Activated naive CD8-positive, alpha-beta T cell treated with anti-CD3 and anti-CD28 coated beads, Interleukin-2, amount 10 ng/mL, durations not matched to agents 7 days and 5 days (primary cell): ENCODE measurements at regions not wholly inside any gene's neighbourhood (a gene's known extent, or its start where the extent isn't known, plus 50 kb on each side); places are given as distances from the start of the nearest gene placed in this dataset.

Experiments
- ATAC-seq: fragments of 150-1000 bp; cut with Tn5 transposase; one replicate; pipeline ENCODE4 v1.10.0; 2021; ENCODE audit warnings: low read depth, moderate library complexity
- POLR2A ChIA-PET: fragments of 350-600 bp; sonication (Branson Sonifier 250); formaldehyde crosslinking; loops from one replicate; lab custom pipeline; 2021; ENCODE audit warnings: antibody characterized with exemption; lab: Charles Lee
- DNase-seq: peaks from one replicate; pipeline ENCODE4 v3.0.0; 2021
- H3K27ac Mint-ChIP-seq: one replicate; pipeline ENCODE4 v1.8.0; 2022; ENCODE audit warnings: mild to moderate bottlenecking, mixed read lengths
- H3K27me3 Mint-ChIP-seq: one replicate; pipeline ENCODE4 v1.8.0; 2022; ENCODE audit warnings: mild to moderate bottlenecking, moderate library complexity, mixed read lengths
- H3K36me3 Mint-ChIP-seq: one replicate; pipeline ENCODE4 v1.8.0; 2021; ENCODE audit warnings: mild to moderate bottlenecking, mixed read lengths
- H3K4me1 Mint-ChIP-seq: one replicate; pipeline ENCODE4 v1.8.0; 2021; ENCODE audit warnings: mixed read lengths
- H3K4me3 Mint-ChIP-seq: one replicate; pipeline ENCODE4 v1.8.0; 2022; ENCODE audit warnings: mild to moderate bottlenecking, moderate library complexity, mixed read lengths
- H3K9me3 Mint-ChIP-seq: one replicate; pipeline ENCODE4 v1.8.0; 2021; ENCODE audit warnings: mixed read lengths

DNA sequence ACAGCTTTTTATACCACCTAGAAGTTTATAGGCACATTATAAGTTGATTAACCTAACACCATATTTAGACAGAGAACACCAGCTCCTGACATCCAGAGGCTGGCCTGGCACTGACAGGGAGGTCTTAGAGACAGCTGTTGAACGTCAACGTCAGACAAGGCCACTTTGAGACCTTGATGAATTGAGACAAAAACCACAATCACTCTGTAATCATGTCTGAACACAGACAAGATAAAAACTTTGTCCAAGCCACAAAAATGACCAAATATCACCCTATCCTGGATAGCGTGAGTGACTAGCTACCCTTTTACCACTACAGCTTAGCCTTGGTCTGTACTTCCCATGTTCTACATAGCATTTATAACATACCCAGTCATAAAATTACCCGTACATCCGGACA, 403.6 kb upstream of the CHRM3 start:
- POLR2A ChIA-PET = no interaction called here
- DNase-seq = no peak
- Mint-ChIP-seq H3K36me3 (no peaks in the 10 kb centered on the region), H3K9me3 (no peaks in the 10 kb centered on the region), H3K27ac (no peak overlapping the region), H3K4me3 (no peak overlapping the region), H3K4me1 (no peaks in the 10 kb centered on the region), H3K27me3 (no peaks in the 10 kb centered on the region)
- ATAC-seq = no peak

DNA sequence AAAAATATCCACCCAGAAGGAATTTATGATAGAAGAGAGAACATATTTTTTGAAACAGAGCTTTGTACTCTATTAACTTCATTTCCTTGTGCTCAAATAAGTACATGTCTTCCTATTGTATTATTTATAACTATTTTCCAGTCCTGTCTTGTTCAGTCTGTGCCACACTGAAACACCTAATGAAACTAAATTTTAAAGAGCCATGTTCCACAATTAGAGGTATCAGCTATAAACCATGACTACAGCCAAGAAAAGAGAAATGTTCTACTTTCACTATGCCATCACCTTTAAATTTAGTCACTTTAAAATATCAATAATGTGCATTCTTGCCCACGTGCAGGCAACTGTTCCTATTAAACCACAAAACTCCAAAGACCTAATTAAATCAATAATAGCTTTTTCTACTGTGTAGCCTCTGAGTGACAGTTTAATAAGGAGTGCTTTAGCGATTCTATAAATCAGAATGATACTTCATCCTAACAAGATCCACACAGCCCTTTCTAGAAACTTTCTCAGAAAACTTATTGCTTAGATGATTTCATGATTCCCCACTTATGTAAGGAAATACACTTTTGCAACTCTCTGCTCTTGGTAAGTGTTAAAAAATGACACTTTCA, 404.9 kb upstream of the CHRM3 start:
- no peak overlapping the region for H3K27ac Mint-ChIP-seq
- DNase-seq (no peak), ATAC-seq (no peak)
- H3K27me3 Mint-ChIP-seq = no peaks in the 10 kb centered on the region
- no peaks in the 10 kb centered on the region for H3K9me3 Mint-ChIP-seq
- H3K4me1 Mint-ChIP-seq = no peaks in the 10 kb centered on the region
- POLR2A ChIA-PET = no interaction called here
- H3K36me3 Mint-ChIP-seq = no peaks in the 10 kb centered on the region
- H3K4me3 Mint-ChIP-seq = no peak overlapping the region

DNA sequence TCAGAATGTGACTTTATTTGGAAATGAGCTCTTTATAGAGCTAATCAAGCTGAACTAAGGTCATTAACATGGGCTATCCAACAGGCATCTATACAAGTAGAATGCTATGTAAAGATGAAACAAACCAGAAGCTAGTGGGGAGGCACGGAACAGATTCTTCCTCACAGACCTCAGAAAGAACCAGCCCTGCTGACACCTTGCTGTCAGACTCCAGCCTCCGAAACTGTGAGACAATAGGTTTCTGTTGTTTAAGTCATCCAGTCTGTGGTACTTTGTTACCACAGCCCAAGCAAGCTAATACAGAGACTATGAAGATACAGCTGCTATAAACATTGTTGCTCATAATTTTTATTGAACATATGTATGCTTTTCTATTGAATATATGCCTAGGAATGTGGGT, 406.3 kb upstream of the CHRM3 start:
- H3K27ac Mint-ChIP-seq = no peak overlapping the region
- no peaks in the 10 kb centered on the region for H3K9me3 Mint-ChIP-seq
- H3K4me1 Mint-ChIP-seq = no peaks in the 10 kb centered on the region
- POLR2A ChIA-PET = no interaction called here
- H3K27me3 Mint-ChIP-seq = no peaks in the 10 kb centered on the region
- no peak overlapping the region for H3K4me3 Mint-ChIP-seq
- H3K36me3 Mint-ChIP-seq = no peaks in the 10 kb centered on the region
- no peak for DNase-seq
- no peak for ATAC-seq

DNA sequence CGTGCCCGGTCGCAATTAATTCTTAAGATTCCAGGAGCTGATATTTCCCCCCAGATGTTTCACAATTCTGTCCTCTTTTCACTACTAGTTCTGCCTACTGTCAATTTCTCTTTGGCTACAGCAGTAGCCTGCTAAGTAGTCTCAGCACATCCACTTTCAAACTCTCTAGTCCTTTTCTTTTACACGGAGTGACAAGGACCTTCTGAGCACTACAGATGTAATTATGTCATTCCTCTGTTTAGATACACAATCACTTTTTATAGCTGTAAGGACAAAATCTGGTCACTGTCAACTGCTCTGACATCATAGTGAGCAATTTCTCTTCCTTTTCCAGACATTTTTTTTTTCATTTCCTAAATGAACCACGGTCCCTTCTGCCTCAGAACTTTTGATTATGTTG, 421.7 kb upstream of the CHRM3 start:
- ATAC-seq (no peak), DNase-seq (no peak)
- POLR2A ChIA-PET = no interaction called here
- H3K4me3 Mint-ChIP-seq = no peak overlapping the region
- H3K27ac Mint-ChIP-seq = no peak overlapping the region
- H3K4me1 Mint-ChIP-seq = no peaks in the 10 kb centered on the region
- peaks cover 15% of the 10 kb centered on the region for H3K9me3 Mint-ChIP-seq
- no peaks in the 10 kb centered on the region for H3K36me3 Mint-ChIP-seq
- H3K27me3 Mint-ChIP-seq = no peaks in the 10 kb centered on the region

DNA sequence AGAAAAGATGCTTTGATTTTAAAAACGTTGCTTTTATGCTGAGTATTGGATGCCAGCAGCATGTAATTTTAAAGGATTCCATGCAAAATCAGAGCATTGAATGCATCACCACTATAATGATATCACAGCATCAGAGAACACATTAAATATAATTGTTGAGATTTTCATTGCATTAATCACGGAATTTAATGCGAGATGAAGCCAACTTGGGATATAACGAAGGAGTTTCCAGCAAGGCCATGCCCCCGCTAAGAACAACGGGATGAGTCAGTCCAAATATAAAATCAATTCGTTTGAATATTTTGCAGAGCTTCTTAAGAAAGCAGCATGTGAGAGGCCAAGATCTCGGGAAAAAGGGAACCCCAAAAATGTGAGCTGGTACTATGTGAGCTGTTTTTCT, 423.4 kb upstream of the CHRM3 start:
- DNase-seq = no peak
- peaks cover 15% of the 10 kb centered on the region for H3K9me3 Mint-ChIP-seq
- no peaks in the 10 kb centered on the region for H3K4me1 Mint-ChIP-seq
- no peak overlapping the region for H3K4me3 Mint-ChIP-seq
- no peaks in the 10 kb centered on the region for H3K27me3 Mint-ChIP-seq
- no peak overlapping the region for H3K27ac Mint-ChIP-seq
- POLR2A ChIA-PET = no interaction called here
- ATAC-seq = no peak
- H3K36me3 Mint-ChIP-seq = no peaks in the 10 kb centered on the region

DNA sequence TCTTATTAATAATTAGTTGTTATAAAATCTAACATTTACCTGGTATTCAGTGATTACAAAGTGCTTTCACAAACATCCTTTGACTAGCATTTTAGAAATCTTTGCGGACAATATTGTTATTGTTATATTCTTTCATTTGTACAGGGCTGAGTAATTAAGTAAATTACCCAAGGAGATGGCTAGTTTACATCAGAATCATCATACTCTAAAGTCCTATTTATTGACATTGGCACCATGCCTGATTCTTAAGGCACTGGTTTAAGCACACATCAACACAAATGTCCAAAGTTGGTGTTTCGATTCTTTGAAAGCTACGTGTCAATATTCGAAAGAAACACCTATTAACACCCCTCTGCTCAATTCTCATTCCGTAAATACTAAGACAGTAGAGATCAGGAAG, 424.6 kb upstream of the CHRM3 start:
- no peak for DNase-seq
- Mint-ChIP-seq H3K36me3 (no peaks in the 10 kb centered on the region), H3K27me3 (no peaks in the 10 kb centered on the region), H3K4me1 (no peaks in the 10 kb centered on the region), H3K27ac (no peak overlapping the region), H3K9me3 (peaks cover 15% of the 10 kb centered on the region), H3K4me3 (no peak overlapping the region)
- no peak for ATAC-seq
- POLR2A ChIA-PET = no interaction called here

DNA sequence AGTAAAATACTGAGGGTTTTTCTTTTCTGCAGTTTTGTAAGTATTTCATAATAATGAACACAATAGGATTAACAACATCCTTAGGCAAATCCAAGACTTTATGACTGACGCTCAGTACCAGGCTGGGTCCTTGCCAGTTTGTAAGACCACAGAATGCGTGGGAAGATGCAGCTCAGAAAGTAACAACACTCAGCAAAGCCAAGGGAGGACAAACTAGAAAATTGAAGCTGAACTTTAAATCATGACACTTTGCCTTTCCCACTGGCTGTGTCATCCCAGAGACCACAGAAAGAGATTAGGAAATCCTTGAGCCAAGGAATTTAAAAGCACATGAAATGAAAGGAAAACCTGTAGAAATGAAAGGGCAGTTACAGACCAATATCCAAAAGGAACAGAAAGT, 426.3 kb upstream of the CHRM3 start:
- ATAC-seq (no peak), DNase-seq (no peak)
- H3K27ac Mint-ChIP-seq = no peak overlapping the region
- H3K4me1 Mint-ChIP-seq = no peaks in the 10 kb centered on the region
- H3K36me3 Mint-ChIP-seq = no peaks in the 10 kb centered on the region
- peaks cover 12% of the 10 kb centered on the region for H3K9me3 Mint-ChIP-seq
- H3K4me3 Mint-ChIP-seq = no peak overlapping the region
- POLR2A ChIA-PET = no interaction called here
- no peaks in the 10 kb centered on the region for H3K27me3 Mint-ChIP-seq

DNA sequence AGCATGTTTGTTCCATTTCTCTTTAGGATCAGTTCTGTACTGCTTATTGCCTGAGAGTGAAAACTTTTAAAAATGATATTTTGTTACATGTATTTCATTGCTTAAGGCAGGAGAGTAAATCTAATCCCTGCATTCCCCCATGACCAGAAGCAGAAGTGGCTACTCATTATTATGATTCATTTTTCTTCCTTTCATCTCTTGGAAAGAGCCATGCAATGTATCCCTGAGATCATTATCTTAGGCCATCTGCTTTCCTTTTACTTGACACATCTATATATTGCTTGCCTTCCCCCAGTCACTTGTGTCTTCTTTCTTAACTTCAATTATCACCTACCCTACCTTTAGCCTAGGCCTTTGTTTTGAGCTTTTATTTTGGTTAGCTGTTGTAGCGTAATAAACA, 430.4 kb upstream of the CHRM3 start:
- DNase-seq (no peak), ATAC-seq (no peak)
- H3K4me1 Mint-ChIP-seq = no peaks in the 10 kb centered on the region
- no peaks in the 10 kb centered on the region for H3K9me3 Mint-ChIP-seq
- H3K4me3 Mint-ChIP-seq = no peak overlapping the region
- POLR2A ChIA-PET = no interaction called here
- H3K27ac Mint-ChIP-seq = no peak overlapping the region
- no peaks in the 10 kb centered on the region for H3K36me3 Mint-ChIP-seq
- no peaks in the 10 kb centered on the region for H3K27me3 Mint-ChIP-seq

DNA sequence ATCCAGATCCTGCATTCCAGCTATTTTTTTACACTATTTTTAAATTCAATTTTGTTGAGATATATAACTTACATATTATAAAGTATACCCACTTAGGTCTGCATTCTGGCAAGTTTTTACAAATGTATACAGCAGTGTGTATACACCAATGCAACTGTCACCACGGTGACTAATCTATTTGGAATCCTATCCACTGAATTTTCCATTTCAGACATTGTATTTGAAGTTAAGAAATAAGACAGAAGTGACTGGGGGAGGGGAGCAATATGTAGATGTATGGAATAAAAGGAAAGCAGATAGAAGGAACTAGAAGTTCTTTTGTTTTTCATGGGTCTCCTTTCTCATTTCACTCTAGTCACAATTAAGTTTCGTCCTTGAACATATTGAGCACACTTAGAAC, 431.5 kb upstream of the CHRM3 start:
- DNase-seq = no peak
- Mint-ChIP-seq H3K9me3 (no peaks in the 10 kb centered on the region), H3K27ac (no peak overlapping the region), H3K4me1 (peaks cover 4% of the 10 kb centered on the region), H3K27me3 (no peaks in the 10 kb centered on the region), H3K4me3 (no peak overlapping the region), H3K36me3 (no peaks in the 10 kb centered on the region)
- ATAC-seq = no peak
- POLR2A ChIA-PET = no interaction called here

DNA sequence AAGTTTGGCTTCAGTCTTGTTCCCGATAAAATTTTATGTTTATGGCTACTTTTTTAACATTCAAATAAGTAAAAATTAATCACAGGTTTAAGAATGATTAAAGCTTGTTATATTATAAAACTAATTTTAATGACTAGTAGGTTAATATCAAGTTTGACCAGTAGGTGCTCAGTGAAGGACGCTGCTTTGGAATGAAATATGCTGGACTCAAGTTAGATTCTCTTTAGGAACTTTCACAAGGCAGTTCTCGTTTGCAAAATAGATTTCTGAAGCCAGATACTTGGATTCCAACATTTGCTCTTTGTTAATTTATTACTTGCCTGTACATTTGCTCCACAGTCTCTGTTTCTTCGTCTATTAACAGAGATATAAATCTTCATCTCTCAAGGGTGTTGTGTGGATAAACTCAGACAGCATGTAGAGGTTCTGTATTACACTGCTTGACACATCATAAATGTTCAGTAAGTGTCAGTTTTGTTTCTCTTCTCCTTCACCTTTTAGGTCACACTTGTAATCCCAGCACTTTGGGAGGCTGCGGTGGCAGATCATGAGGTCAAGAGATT, 432.8 kb upstream of the CHRM3 start:
- no peak overlapping the region for H3K4me3 Mint-ChIP-seq
- H3K9me3 Mint-ChIP-seq = no peaks in the 10 kb centered on the region
- H3K36me3 Mint-ChIP-seq = no peaks in the 10 kb centered on the region
- no peak overlapping the region for H3K27ac Mint-ChIP-seq
- no peaks in the 10 kb centered on the region for H3K27me3 Mint-ChIP-seq
- no peak for DNase-seq
- POLR2A ChIA-PET = no interaction called here
- peaks cover 4% of the 10 kb centered on the region for H3K4me1 Mint-ChIP-seq
- no peak for ATAC-seq

DNA sequence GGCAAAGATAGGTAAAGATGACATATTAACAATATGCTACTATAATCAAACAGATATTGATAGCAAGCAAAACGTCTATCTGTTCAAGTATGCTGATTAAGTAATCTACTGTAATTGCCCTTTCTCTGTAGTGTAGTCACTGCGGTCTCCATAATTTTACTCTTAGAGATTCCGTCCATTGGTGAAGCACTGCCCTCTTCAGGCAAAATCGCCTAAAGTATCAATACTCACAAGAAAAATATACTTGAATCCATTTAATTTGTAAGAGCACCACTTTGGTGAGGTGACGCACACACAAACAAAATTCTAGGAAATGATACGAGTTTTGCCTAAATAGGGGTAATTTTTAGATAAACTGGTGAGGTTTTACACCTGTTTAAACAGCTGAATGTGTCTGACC, 434.6 kb upstream of the CHRM3 start:
- DNase-seq (no peak), ATAC-seq (no peak)
- no peak overlapping the region for H3K4me3 Mint-ChIP-seq
- H3K4me1 Mint-ChIP-seq = peaks cover 4% of the 10 kb centered on the region
- POLR2A ChIA-PET = no interaction called here
- no peak overlapping the region for H3K27ac Mint-ChIP-seq
- no peaks in the 10 kb centered on the region for H3K36me3 Mint-ChIP-seq
- H3K27me3 Mint-ChIP-seq = no peaks in the 10 kb centered on the region
- no peaks in the 10 kb centered on the region for H3K9me3 Mint-ChIP-seq

DNA sequence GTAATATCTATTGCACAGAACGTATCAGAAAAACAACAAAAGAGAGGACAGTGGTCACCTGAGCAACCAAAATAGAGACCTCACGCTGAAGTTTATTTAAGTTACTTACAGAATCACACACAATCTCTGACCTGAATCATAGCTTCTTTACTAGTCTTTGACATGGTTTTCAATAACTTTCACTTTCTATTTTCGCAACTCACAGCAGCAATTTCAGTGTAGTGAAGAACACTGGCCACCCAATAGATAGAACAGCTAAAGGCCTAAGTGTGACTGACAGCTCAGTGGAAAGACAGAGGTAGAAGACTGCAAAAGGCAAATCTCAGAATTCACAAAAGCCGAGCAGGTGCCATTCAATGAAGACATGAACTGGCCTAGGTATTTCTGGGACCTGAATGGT, 435.6 kb upstream of the CHRM3 start:
- POLR2A ChIA-PET = no interaction called here
- H3K36me3 Mint-ChIP-seq = no peaks in the 10 kb centered on the region
- H3K27ac Mint-ChIP-seq = no peak overlapping the region
- ATAC-seq = no peak
- H3K27me3 Mint-ChIP-seq = no peaks in the 10 kb centered on the region
- no peaks in the 10 kb centered on the region for H3K9me3 Mint-ChIP-seq
- peaks cover 4% of the 10 kb centered on the region for H3K4me1 Mint-ChIP-seq
- no peak overlapping the region for H3K4me3 Mint-ChIP-seq
- no peak for DNase-seq

DNA sequence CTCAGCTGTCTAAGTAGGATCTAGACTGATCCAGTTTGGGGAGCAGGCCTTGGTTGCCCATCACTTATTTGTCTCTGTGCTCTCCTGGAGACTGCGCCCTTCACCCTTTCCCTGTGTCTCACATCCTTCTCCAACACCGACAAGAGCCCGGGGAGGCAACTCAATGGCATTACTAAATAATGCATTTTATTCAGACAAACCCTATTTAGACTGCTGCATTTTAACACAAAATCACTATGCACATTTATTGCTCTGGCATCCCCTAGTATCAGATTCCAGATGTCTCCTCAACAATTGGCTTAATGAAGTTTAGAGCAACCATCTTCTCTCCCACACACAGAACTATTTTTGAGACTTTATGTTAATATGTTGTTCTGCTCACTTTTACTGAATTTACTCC, 436.4 kb upstream of the CHRM3 start:
- Mint-ChIP-seq H3K9me3 (no peaks in the 10 kb centered on the region), H3K36me3 (no peaks in the 10 kb centered on the region), H3K27ac (no peak overlapping the region), H3K4me3 (no peak overlapping the region), H3K27me3 (no peaks in the 10 kb centered on the region), H3K4me1 (peaks cover 4% of the 10 kb centered on the region)
- DNase-seq (no peak), ATAC-seq (no peak)
- POLR2A ChIA-PET = no interaction called here

DNA sequence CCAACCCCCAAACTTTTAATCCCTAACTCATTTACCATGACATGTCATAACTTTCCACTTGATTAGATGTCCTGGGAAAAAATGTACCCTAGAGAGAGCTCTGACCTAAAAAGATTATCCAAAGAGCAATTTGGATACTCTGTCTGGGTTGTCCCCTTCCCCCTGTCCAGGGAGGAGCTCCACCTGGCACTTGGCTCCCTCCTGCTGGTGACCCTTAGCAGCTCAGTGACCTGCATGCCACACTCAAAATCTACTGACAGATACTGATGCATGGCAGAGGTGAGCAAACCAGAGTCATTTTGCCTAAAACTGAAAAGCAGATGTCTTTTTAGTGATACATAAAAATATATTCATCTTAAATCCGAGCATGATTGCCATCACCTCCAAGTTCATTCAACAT, 442.3 kb upstream of the CHRM3 start:
- POLR2A ChIA-PET = no interaction called here
- Mint-ChIP-seq H3K27me3 (no peaks in the 10 kb centered on the region), H3K4me1 (no peaks in the 10 kb centered on the region), H3K27ac (no peak overlapping the region), H3K36me3 (no peaks in the 10 kb centered on the region), H3K4me3 (no peak overlapping the region), H3K9me3 (peaks cover 1% of the 10 kb centered on the region)
- no peak for DNase-seq
- ATAC-seq = no peak

DNA sequence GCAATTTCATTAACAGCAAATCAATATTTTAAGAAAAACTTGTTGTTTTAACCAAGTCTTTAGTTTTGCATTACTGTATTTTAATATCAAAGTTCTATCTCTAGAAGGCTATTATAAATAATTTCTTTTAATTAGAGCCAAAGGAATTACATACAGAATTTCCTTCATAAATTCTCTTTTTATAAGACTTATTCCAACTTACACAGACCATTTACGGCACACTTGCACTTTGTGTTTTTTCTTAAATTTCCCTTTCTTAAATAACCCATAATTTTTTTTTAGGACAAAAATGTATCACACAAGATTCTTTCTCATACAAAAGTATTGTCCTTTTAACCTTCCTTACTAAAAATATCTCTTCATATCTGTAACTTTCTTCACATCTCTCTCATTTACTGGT, 458.5 kb upstream of the CHRM3 start:
- POLR2A ChIA-PET = no interaction called here
- no peaks in the 10 kb centered on the region for H3K27me3 Mint-ChIP-seq
- H3K4me3 Mint-ChIP-seq = no peak overlapping the region
- H3K4me1 Mint-ChIP-seq = no peaks in the 10 kb centered on the region
- ATAC-seq = no peak
- no peak for DNase-seq
- H3K36me3 Mint-ChIP-seq = no peaks in the 10 kb centered on the region
- H3K9me3 Mint-ChIP-seq = peaks cover 2% of the 10 kb centered on the region
- H3K27ac Mint-ChIP-seq = no peak overlapping the region
